Activated CD8-positive, alpha-beta T cell treated with anti-CD3 and anti-CD28 coated beads, Interleukin-2, amount 10 ng/mL, durations not matched to agents 7 days and 5 days (primary cell): ENCODE measurements at regions not wholly inside any gene's neighbourhood (a gene's known extent, or its start where the extent isn't known, plus 50 kb on each side); places are given as distances from the start of the nearest gene placed in this dataset.

Experiments
- ATAC-seq: fragments of 150-1000 bp; cut with Tn5 transposase; one replicate; pipeline ENCODE4 v1.10.0; 2021; ENCODE audit warnings: moderate library complexity
- CTCF ChIA-PET: fragments of 350-600 bp; sonication (Branson Sonifier 250); formaldehyde crosslinking; loops from one replicate; lab custom pipeline; 2021; ENCODE audit warnings: antibody characterized with exemption; lab: Charles Lee
- POLR2A ChIA-PET: fragments of 350-600 bp; sonication (Branson Sonifier 250); formaldehyde crosslinking; loops from one replicate; lab custom pipeline; 2021; ENCODE audit warnings: antibody characterized with exemption; lab: Charles Lee
- DNase-seq: peaks from one replicate; pipeline ENCODE4 v3.0.0-alpha.2; 2020
- H3K27ac Mint-ChIP-seq: one replicate; pipeline ENCODE4 v1.8.0; 2021; ENCODE audit warnings: mild to moderate bottlenecking, mixed read lengths
- H3K27me3 Mint-ChIP-seq: one replicate; pipeline ENCODE4 v1.8.0; 2021; ENCODE audit warnings: low read depth, mixed read lengths
- H3K36me3 Mint-ChIP-seq: one replicate; pipeline ENCODE4 v1.8.0; 2021; ENCODE audit warnings: low read depth, mixed read lengths
- H3K4me1 Mint-ChIP-seq: one replicate; pipeline ENCODE4 v1.8.0; 2021; ENCODE audit warnings: low read depth, mixed read lengths
- H3K4me3 Mint-ChIP-seq: one replicate; pipeline ENCODE4 v1.8.0; 2021; ENCODE audit warnings: mild to moderate bottlenecking, mixed read lengths
- H3K9me3 Mint-ChIP-seq: one replicate; pipeline ENCODE4 v1.8.0; 2022; ENCODE audit warnings: mixed read lengths; ENCODE audit not compliant: insufficient read depth

DNA sequence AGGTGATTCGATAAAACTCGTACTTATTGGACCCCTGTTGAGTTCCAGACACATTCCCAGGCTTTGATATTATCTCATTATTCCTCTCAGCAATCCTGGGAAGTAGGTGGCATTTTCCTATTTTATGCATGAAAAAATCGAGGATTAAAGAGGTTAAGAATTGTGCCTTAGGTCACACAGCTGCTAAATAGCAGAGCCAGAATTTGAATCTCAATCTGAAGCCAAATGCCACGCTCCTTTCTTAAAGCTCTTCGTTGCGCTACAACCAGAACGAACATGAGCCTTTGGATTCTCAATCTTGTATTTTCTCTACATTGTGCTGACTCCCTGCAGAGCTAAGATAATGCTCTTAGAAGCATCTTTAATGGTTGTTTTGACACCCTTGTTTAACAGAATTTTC is 527.8 kb upstream of the TLE4 start:
- no peak overlapping the region for H3K27ac Mint-ChIP-seq
- DNase-seq (no peak), ATAC-seq (no peak)
- H3K36me3 Mint-ChIP-seq: no peaks in the 10 kb centered on the region
- POLR2A ChIA-PET: no interaction called here
- no peak overlapping the region for H3K4me3 Mint-ChIP-seq
- no peaks in the 10 kb centered on the region for H3K4me1 Mint-ChIP-seq
- H3K9me3 Mint-ChIP-seq: peaks cover 3% of the 10 kb centered on the region
- CTCF ChIA-PET: no interaction called here
- no peaks in the 10 kb centered on the region for H3K27me3 Mint-ChIP-seq

DNA sequence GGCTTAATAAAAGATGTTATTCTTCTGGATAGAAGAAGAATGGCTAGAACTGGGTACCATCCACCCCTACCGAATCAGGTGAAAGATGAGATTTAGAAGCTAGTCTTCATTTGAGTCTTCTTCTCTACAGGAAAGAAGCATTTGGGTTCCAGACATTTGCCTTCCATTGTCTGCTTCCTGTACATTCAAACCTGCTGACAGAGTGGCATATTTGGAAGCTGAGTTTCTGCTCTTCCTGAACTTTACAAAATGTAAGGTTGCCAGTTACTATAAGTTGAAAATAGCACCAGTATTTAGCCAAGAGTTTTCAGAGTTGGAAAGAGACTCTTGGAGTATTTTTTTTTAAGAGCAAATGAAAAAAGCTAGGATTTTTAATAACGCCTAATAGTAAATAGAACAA is 525.4 kb upstream of the TLE4 start:
- no peaks in the 10 kb centered on the region for H3K36me3 Mint-ChIP-seq

DNA sequence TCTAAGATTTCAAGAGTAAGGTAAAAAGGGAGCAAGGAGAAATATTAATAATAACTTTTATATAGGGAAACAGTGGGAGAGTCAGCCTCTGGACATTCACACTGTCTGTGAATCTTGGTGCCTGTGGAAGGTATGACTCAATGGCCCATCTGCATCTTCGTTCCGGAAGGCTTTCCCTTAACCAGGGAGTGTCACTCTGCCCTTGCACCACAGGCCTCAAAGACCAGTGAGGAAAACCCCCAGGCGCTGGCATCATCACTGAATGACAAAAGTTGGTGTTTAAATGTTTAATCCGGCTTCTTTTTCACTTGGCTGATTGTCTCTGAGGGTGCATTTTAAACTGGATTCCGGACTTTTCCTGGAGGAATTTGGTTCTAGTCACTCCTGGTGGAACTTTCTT is 522.4 kb upstream of the TLE4 start:
- CTCF ChIA-PET: no interaction called here
- Mint-ChIP-seq H3K36me3 (no peaks in the 10 kb centered on the region), H3K27ac (no peak overlapping the region), H3K4me1 (no peaks in the 10 kb centered on the region), H3K9me3 (no peaks in the 10 kb centered on the region), H3K4me3 (no peak overlapping the region), H3K27me3 (no peaks in the 10 kb centered on the region)
- ATAC-seq: no peak
- POLR2A ChIA-PET: no interaction called here
- DNase-seq: no peak

More for the DNA sequence above, 525.4 kb upstream of the TLE4 start:
- H3K27me3 Mint-ChIP-seq: no peaks in the 10 kb centered on the region
- ChIA-PET POLR2A (no interaction called here), CTCF (no interaction called here)
- H3K4me3 Mint-ChIP-seq: no peak overlapping the region
- peaks cover 3% of the 10 kb centered on the region for H3K9me3 Mint-ChIP-seq
- ATAC-seq (no peak), DNase-seq (no peak)
- no peaks in the 10 kb centered on the region for H3K4me1 Mint-ChIP-seq
- H3K27ac Mint-ChIP-seq: no peak overlapping the region

DNA sequence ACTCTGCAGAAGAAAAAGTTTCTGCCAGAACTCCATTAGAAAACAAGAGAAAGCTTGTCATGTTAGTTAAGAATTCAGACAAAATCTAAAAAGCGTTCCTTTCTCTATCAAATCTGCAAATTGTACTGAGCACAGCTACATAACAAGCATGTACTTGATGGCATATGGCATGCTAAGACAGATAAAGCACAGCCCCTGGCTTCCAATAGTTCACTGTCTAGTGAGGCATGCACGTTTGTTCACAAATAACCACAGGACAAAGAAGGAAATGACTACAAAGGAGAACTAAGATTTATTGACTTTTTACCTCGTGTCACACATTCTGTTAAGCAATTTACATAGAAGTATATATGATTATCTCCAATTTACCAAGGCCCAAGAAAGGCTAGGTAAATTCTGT is 518.2 kb upstream of the TLE4 start:
- CTCF ChIA-PET: no interaction called here
- Mint-ChIP-seq H3K4me3 (no peak overlapping the region), H3K9me3 (no peaks in the 10 kb centered on the region), H3K27ac (no peak overlapping the region), H3K4me1 (no peaks in the 10 kb centered on the region), H3K27me3 (no peaks in the 10 kb centered on the region), H3K36me3 (no peaks in the 10 kb centered on the region)
- POLR2A ChIA-PET: no interaction called here
- DNase-seq (no peak), ATAC-seq (no peak)

DNA sequence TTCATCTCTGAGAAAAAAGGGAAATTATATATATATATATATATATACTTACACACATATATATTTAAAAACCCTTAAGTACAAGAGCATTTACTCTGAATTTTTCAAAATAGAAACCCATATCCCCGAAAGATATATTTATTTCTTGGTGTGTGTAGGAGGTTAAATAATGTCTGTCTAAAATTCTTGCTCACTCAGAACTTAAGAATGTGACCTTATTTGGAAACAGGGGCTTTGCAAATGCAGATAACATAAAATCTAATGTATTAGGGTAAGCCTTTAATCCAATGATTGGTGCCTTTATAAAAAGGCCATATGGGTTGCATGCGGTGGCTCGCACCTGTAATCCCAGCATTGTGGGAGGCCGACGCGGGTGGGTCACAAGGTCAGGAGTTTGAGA is 517.3 kb upstream of the TLE4 start:
- CTCF ChIA-PET: no interaction called here
- DNase-seq (no peak), ATAC-seq (no peak)
- no peak overlapping the region for H3K4me3 Mint-ChIP-seq
- no peaks in the 10 kb centered on the region for H3K36me3 Mint-ChIP-seq
- H3K9me3 Mint-ChIP-seq: no peaks in the 10 kb centered on the region
- H3K27me3 Mint-ChIP-seq: no peaks in the 10 kb centered on the region
- POLR2A ChIA-PET: no interaction called here
- H3K27ac Mint-ChIP-seq: no peak overlapping the region
- H3K4me1 Mint-ChIP-seq: no peaks in the 10 kb centered on the region

DNA sequence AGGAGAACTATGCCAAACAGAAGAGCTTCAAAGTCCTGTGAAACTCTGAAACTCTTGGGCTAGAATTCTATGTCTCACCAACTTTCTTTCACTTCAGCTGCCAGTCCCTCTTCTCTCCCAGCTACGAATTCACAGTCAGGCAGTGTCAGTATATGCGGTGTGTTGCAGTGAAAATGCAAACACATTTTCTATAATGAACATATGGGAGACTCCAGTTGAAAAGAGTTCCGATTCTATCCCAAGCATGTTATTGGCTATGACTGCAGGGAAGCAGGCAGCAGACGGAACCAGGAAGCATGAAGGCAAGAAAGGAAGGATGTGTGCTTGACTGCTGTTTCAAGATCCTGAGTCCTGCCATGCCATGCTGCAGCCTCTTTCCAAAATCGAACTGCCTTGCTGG is 515.7 kb upstream of the TLE4 start:
- no peak overlapping the region for H3K4me3 Mint-ChIP-seq
- ChIA-PET CTCF (no interaction called here), POLR2A (no interaction called here)
- H3K9me3 Mint-ChIP-seq: no peaks in the 10 kb centered on the region
- no peak overlapping the region for H3K27ac Mint-ChIP-seq
- no peaks in the 10 kb centered on the region for H3K4me1 Mint-ChIP-seq
- ATAC-seq (no peak), DNase-seq (no peak)
- no peaks in the 10 kb centered on the region for H3K36me3 Mint-ChIP-seq
- no peaks in the 10 kb centered on the region for H3K27me3 Mint-ChIP-seq

DNA sequence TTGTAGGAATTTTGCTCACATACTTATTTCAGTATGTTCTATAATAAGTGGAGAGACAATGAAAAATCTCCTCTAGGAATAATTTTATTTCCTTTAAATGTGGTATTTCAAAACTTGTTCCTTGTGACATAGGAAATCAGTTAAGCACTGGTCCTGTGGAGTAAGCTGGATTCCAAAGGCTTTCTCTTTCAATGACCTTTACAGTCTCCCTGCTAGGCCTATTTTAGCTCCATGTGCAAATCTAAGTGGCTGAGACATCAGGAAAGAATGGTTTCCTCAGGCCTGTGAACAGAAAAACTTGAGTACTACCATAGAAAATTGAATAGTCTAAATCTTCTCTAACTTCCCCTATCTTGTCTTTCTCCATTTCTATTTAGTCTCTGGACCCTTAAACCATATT is 514.2 kb upstream of the TLE4 start:
- no peaks in the 10 kb centered on the region for H3K36me3 Mint-ChIP-seq
- POLR2A ChIA-PET: no interaction called here
- H3K27ac Mint-ChIP-seq: no peak overlapping the region
- H3K4me3 Mint-ChIP-seq: no peak overlapping the region
- H3K27me3 Mint-ChIP-seq: no peaks in the 10 kb centered on the region
- ATAC-seq (no peak), DNase-seq (no peak)
- CTCF ChIA-PET: no interaction called here
- no peaks in the 10 kb centered on the region for H3K9me3 Mint-ChIP-seq
- no peaks in the 10 kb centered on the region for H3K4me1 Mint-ChIP-seq

DNA sequence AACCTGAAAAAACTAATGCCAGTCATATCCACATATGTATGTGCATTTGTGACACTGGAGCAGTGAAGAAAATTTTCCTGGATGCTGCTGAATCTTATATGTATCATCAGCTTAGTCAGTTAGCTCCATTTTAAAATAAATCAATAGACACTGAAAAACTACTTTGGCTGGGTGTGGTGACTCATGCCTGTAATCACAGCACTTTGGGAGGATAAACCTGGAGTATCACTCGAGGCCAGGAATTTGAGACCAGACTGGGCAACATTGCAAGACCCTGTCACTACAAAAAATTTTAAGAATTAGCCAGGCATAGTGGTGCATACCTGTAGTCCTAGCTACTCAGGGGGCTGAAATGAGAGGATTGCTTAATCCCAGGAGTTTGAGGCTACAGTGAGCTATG is 511.0 kb upstream of the TLE4 start:
- ChIA-PET POLR2A (no interaction called here), CTCF (no interaction called here)
- Mint-ChIP-seq H3K9me3 (no peaks in the 10 kb centered on the region), H3K4me1 (no peaks in the 10 kb centered on the region), H3K27me3 (no peaks in the 10 kb centered on the region), H3K4me3 (no peak overlapping the region), H3K36me3 (no peaks in the 10 kb centered on the region), H3K27ac (no peak overlapping the region)
- DNase-seq (no peak), ATAC-seq (no peak)

DNA sequence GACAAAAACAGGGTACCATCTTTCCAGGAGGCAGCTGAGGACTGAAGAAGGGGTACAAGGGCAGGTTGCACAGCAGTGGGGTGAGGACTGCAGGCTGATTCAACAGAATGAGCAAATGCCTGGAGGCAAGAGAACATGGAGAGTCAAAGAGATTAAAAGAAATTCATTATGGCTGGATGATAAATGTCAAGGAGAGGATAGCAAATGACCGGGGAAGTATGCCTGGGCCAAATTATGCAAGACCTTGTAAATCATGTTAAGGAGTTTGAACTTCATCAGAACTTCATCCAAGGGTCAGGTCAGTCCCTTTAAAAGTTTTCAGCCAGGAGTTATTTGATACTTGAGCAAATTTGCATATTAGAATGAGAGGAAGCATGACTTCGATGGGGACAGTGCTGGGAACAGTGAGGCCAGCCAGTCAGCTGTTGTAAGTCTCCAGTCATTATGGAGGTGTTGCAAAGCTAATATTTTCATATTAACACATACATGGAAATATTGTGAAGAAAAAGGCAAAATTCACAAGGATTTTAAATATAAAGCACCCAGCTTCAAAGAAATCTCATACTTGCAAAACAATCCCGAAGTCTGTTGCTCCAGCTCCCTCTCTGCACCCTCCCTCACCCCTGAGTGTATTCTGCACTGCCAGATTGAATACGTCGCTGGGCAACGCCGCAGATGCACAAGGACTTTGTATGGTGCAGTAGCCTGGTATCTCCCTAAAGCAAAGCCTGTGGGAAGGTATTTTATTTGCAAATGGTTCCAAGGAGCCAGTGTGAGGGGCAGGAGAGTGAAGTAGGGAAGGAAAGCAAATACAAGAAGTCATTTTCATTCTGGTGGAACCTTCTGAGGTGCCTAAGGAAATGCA is 509.8 kb upstream of the TLE4 start:
- DNase-seq (no peak), ATAC-seq (no peak)
- no peak overlapping the region for H3K27ac Mint-ChIP-seq
- POLR2A ChIA-PET: no interaction called here
- H3K36me3 Mint-ChIP-seq: no peaks in the 10 kb centered on the region
- H3K4me3 Mint-ChIP-seq: no peak overlapping the region
- H3K4me1 Mint-ChIP-seq: no peaks in the 10 kb centered on the region
- CTCF ChIA-PET: no interaction called here
- H3K9me3 Mint-ChIP-seq: no peaks in the 10 kb centered on the region
- no peaks in the 10 kb centered on the region for H3K27me3 Mint-ChIP-seq

DNA sequence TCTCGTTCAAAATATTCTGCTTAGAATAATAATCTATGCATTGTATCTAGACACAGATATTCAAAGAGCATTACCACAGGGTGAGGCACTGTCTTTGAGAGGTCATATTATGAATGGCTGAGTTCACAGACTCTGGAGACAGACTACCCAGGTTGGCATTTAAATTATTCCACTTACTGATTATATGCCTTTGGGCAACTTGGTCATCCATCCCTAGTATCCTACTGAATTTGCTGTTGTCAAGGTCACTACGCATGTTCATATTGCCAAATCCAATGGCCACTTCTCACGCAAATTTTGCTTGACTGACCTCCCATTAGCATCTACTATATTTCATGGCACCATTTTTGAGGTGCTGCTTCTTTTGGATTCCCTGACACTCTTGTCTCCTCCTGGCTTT is 498.6 kb upstream of the TLE4 start:
- ATAC-seq (no peak), DNase-seq (no peak)
- no peaks in the 10 kb centered on the region for H3K27me3 Mint-ChIP-seq
- H3K4me3 Mint-ChIP-seq: no peak overlapping the region
- ChIA-PET CTCF (no interaction called here), POLR2A (no interaction called here)
- no peaks in the 10 kb centered on the region for H3K36me3 Mint-ChIP-seq
- no peaks in the 10 kb centered on the region for H3K9me3 Mint-ChIP-seq
- H3K27ac Mint-ChIP-seq: no peak overlapping the region
- no peaks in the 10 kb centered on the region for H3K4me1 Mint-ChIP-seq

DNA sequence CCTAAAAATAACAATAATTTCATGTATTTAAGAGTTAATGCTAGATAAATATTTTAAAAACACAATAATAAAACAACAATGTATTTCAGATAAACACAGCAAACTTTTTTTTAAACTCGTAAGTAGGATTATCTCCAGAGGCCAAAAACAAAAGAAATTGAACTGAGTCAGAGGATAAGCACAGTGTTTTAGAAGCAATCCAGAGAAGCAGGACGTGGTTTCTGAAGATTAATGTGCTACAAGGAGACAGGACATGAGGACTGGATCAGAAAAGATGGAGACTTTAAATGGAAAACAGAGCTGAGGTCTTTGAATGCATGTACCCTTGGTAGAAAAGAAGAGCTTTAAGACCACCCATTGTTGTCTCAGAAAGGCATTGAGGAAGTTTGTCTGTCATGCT is 491.2 kb upstream of the TLE4 start:
- DNase-seq: no peak
- POLR2A ChIA-PET: no interaction called here

DNA sequence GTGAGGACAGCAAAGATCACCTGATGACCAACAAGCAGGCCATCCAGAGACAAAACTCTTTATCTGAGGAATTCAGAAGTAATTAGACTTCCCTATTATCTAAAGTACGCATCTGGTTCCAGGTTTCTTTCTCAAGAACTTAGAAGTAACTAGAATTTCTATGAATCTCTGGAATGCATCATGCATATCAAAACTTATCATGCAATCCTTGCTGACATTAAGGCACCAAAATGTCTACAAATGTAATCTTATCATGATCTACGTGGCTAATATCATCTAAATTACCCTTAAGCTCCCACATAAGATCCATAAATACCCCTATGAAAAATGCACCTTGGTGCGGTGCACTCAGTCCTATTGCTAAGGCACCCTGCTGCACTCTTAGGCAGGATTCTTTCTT is 488.1 kb upstream of the TLE4 start:
- Mint-ChIP-seq H3K4me3 (no peak overlapping the region), H3K4me1 (no peaks in the 10 kb centered on the region), H3K27ac (no peak overlapping the region), H3K27me3 (no peaks in the 10 kb centered on the region), H3K9me3 (peaks cover 3% of the 10 kb centered on the region), H3K36me3 (no peaks in the 10 kb centered on the region)
- CTCF ChIA-PET: no interaction called here
- ATAC-seq (no peak), DNase-seq (no peak)
- POLR2A ChIA-PET: no interaction called here

More for the DNA sequence above, 491.2 kb upstream of the TLE4 start:
- CTCF ChIA-PET: no interaction called here
- H3K4me1 Mint-ChIP-seq: no peaks in the 10 kb centered on the region
- H3K27me3 Mint-ChIP-seq: no peaks in the 10 kb centered on the region
- H3K36me3 Mint-ChIP-seq: no peaks in the 10 kb centered on the region
- peaks cover 3% of the 10 kb centered on the region for H3K9me3 Mint-ChIP-seq
- H3K27ac Mint-ChIP-seq: no peak overlapping the region
- ATAC-seq: no peak
- no peak overlapping the region for H3K4me3 Mint-ChIP-seq

DNA sequence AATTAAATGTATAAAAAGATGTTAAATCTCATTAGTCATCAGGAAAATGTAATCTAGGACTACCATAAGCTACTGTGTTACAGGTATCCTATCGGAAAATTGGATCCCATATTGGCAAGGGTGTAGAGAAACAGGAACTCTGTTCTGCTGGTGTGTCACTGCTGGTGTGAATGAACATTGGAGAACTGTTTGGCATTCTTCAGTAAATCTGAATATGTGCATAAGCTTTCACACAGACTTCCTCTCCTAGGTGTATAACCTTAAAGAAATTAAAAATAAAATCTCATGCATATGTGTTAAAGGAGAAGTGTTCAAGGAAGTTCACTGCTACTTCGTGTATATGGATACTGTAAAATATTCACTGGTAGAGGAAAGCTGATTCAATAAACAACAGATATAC is 484.6 kb upstream of the TLE4 start:
- no peak for ATAC-seq
- DNase-seq: no peak
- ChIA-PET POLR2A (no interaction called here), CTCF (no interaction called here)
- H3K27me3 Mint-ChIP-seq: no peaks in the 10 kb centered on the region
- peaks cover 11% of the 10 kb centered on the region for H3K9me3 Mint-ChIP-seq
- no peak overlapping the region for H3K4me3 Mint-ChIP-seq
- H3K36me3 Mint-ChIP-seq: no peaks in the 10 kb centered on the region
- H3K4me1 Mint-ChIP-seq: no peaks in the 10 kb centered on the region
- H3K27ac Mint-ChIP-seq: no peak overlapping the region
